ENCODE measurements at regions not wholly inside any gene's neighbourhood (a gene's known extent, or its start where the extent isn't known, plus 50 kb on each side); places are given as distances from the start of the nearest gene placed in this dataset.

DNA sequence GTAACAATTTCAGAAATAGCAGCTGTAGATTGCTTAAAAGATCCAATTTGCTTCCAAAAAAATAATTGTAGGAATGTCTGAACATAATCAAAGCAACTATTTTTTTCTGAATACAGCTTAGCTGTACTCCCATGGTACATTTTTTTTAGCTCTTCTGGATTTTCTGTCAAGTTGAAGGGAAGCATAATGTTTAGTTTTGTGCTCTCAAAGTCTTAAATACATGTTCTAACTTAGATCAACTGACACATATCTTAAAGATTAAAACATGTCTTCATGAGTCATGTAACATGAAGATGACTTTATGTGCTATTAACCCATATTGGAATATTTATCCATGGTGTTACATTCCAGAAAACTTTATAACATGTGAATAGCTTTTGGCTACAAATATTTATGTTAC lies 255.7 kb downstream of the BTG1 start:
- no peak for TF ChIP-seq POLR2A (IDR thresholded peaks at IDR 0.05)
- TF ChIP-seq, protein P1, sequence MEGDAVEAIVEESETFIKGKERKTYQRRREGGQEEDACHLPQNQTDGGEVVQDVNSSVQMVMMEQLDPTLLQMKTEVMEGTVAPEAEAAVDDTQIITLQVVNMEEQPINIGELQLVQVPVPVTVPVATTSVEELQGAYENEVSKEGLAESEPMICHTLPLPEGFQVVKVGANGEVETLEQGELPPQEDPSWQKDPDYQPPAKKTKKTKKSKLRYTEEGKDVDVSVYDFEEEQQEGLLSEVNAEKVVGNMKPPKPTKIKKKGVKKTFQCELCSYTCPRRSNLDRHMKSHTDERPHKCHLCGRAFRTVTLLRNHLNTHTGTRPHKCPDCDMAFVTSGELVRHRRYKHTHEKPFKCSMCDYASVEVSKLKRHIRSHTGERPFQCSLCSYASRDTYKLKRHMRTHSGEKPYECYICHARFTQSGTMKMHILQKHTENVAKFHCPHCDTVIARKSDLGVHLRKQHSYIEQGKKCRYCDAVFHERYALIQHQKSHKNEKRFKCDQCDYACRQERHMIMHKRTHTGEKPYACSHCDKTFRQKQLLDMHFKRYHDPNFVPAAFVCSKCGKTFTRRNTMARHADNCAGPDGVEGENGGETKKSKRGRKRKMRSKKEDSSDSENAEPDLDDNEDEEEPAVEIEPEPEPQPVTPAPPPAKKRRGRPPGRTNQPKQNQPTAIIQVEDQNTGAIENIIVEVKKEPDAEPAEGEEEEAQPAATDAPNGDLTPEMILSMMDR (IDR thresholded peaks at IDR 0.05): no peak

Data from uterus (tissue), 2 donors.